Fibroblast of peridontal ligament (primary cell): ENCODE measurements at regions not wholly inside any gene's neighbourhood (a gene's known extent, or its start where the extent isn't known, plus 50 kb on each side); places are given as distances from the start of the nearest gene placed in this dataset.
"Not testable (repeated sequence)": the region's sequence is repeated elsewhere in the genome, so short reads cannot be mapped to it uniquely, and the experiment has no call there.

Experiments used
- DNase-seq: peaks from one replicate; pipeline ENCODE4 v3.0.0-alpha.2; 2010; ENCODE audit errors: extremely low read depth

DNA sequence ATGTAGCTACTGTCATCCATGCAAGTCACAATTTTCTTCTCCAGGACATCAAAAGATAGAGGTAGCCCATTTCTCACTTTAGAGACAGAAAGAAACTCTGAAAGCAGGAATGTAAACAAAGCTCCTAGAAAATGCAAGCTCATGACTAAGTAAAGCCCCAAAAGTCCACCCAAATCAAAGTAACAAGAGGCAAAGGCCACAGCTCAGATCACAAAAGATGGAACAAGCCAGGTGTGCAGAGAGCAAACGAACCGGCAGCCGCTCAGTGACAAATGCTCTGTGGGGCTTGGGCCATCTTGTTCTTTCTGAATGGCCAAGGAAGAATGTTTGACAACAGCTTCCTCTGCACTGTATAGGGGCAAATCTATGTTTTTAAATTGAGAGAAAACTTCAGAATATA lies 201.0 kb downstream of the CYRIA start:
- DNase-seq: no peak

DNA sequence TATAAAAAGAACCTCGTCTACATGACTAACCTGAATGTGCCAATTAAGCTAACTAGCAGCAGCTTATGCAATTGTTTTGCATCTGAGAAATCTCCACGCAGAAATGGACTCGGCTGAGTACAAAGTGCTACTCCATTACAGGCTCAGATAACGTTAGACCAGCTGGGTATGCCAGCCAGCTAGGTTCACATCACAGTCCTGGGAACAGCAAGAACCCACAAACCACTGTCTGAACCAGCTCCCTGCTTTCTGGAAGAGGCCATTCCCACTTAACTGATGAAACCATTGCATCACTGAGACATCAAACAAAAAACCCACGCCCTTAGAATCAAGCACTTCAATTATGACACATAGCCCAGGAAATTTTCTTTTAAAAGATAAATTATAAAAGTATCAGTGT lies 202.7 kb downstream of the CYRIA start:
- DNase-seq: no peak

DNA sequence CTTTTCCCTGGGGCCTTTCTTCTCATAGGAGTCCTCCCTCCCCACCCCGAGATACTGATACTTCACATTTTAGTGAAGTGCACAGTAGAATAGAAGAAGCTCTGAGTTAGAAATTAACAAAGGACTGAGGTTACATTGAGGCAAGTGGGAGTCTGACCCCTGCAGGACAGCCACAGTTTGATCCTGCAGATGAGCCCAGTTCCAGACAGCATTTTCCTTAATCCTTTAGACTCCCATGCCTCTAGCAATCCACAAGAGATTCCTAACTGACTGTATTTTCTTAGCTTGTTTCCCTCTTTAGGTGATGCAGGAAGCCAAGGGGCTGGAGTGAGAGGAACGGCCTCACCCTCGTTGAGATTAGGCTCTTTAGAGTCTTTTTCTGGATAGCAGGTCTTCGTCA lies 204.0 kb downstream of the CYRIA start:
- no peak for DNase-seq

DNA sequence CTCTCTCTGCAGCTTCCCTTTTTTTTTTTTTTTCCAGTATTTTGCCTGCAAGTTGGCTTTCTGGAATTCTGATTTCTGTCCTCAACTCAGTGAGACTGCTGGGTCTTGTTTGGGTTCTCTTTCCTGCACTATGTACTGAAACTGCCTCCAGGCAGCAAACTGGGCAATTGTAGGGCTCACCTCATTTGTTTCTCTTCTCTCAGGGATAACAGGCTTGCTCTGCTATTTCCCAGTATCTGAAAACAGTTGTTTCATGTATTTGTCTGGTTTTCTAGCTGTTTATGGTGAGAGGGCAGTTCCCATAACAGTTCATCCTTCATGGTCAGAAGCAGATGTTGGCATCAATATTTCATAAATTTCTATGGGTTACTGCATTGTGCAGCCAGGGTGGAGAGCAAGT lies 206.0 kb downstream of the CYRIA start:
- no peak for DNase-seq

DNA sequence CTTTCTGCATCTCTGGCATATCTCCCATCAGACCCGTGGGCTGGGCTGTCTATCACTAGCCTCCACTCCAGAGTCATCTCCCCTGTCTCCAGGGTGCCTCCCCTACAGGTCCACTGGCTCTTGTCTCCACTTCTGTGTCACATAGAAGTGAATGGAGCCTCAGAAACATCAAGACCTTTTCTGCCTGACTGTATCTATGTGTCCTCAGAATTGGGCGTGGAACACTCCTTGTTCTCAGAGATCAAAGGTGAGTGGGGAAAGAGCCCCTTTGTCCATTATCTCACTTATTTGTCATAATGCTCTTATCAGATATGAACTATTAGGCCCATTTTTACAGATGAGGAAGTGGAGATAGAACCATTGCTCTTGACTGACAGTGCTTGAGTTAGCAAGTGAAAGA lies 211.0 kb downstream of the CYRIA start:
- no peak for DNase-seq

DNA sequence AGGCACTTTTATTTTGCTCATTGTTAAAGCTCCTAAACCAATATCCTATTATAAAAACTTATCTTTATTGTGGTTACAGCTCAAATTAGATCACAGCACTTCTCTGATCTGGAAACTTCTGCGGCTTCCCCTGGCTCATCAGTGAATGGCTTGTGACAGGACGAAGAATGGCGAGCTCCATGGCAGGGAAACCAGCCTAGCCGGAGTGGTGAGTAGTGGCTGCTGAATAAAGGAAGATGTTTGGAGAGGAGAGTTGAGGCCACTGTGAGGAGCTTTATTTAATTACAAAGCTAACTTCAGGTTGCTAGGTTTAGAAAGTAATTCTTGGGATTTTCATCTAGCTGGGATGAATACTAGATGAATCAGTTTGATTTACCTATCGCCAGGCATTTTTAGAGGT lies 213.5 kb downstream of the CYRIA start:
- DNase-seq: no peak

DNA sequence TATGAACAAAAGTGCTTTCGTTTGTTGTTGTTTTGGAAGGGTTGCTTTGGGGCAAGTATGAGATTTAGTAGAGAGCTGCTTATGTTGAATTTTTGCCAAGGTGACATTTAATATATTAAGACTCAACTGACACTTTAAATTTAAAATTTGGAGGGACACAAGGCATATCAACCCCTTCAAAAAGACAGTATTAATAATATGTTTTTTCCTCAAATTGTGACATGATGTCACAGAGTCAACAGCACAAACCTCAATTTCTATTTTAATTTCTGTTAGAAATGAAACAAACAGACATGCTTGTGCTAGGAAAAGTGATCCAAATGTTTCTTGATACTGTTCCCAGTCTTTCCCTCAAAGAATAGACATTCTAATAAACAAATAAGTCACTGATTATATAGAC lies 218.9 kb downstream of the CYRIA start:
- DNase-seq: no peak

DNA sequence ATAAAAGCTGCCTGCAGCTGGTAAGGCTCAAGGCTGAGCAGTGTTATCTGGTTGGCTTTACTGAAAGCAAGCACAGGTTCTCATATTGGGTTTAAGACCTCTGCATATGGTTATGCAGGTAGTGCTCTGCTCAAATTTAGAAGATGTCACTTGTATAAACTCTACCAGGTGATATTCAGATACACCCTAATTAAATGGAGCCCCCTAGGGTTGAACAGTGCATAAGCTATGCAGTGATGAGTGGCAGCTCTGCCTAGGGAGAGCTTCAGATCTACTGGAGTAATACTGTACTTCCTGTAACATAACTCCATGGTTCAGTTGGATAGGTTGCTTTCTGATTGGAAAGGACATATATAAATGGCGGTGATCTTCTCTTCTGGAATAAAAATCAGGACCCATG lies 222.7 kb downstream of the CYRIA start:
- DNase-seq: no peak

DNA sequence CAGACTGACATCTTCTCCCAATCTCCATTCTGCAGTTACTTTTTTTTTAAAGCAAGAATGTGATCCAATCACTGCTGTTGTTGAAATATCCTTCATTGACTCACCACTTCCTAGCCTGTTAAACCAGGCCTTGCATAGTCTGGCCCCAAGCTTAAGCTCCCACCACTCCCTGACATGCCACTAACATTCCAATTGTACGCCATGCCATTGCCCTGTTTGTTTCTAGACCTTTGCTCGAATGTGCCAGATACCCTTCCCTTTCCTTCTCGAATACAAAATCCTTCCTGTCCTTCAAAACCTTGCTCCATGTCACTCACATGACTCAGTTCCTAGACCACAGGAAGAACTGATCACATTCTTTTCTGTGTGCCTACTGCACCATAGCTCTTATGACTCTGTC lies 224.2 kb downstream of the CYRIA start:
- no peak for DNase-seq

DNA sequence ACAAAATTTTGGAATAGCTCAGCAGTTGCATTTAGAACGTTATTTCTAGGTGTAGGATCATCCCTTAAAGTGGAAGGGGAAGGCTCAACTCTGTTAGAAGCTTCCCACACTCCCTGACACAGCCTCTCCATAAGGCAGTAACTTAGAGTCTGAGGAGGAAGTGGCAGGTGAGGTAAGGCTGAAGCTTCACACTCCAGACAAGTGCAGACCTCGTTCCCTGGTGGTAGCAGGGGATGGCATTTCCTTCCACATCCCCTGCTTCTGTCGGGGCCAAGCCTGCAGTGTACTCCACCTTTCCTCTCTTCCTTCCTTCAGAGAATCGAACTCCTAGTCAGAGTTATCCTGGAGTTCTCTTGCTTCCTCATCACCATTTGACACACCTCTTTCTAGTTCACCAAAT lies 224.7 kb downstream of the CYRIA start:
- DNase-seq: no peak

DNA sequence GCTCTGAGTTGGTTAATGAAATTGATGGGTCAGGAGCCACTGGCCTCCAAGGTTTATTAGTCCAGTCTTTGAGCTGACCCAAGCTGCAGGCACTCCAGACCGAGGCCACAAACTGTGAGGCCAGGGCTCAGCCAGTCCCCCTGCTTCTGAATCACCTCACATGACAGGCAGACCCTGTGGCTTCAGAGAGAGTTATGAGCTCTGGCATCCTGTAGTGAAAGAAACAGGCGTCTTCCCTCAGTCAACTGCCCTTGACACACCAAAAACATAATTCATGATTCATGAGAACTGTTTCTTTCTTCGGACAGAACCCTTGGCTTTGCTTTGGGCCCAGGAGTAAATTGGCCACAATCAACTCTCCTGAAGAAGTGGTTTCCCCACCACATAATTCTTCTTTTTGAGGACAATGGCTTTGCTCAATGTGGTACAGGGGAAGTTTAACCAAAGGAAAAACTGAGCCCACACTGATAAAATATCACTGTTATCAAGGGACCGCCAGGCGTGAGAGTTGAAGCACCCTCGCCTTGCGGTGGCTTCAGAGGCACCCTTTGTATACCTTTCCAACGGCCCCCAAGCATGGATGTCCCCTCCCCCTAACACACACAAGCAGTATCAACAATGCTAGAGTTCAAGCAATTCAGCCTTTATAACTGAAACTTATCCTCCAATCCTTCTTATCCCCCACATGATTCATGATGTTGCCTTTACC lies 226.9 kb downstream of the CYRIA start:
- no peak for DNase-seq

DNA sequence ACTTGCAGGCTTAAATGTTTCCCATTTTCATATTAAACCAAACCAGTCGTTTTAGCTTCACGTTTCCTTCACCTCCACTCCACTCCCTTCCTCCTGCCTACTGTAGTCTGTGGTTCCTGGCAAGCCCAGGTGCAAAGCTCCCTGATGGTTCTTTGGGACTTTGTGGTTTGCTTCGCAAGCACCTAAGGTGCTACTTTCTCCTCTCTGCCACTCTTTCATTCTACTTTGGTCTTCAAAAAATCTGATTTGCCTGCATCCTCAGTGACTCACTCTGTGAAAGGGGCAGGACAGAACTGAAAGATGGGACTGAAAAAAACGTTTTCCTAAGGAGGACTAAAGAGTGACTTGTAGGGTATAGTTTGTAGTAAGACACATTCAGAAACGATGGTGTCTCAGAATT lies 228.4 kb downstream of the CYRIA start:
- DNase-seq: no peak

DNA sequence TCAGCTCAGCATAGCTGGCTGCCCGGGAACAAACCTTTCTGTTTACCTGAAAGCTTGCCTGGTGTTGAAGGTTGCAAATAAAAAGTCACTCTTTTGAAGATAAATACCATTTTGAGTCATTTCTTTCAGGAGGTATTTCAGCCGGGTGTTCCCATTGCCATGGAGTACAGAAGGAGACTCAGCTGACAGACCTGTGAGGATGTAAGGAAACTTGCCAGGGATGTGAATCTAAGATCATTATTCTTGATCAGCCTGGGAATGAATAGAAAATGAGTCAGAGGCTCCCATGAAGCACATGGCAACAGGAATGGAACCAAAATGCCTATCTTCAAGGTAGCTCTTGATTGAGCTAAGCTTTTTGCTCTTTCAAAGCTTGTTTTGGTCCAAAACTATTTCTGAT lies 231.2 kb downstream of the CYRIA start:
- no peak for DNase-seq

DNA sequence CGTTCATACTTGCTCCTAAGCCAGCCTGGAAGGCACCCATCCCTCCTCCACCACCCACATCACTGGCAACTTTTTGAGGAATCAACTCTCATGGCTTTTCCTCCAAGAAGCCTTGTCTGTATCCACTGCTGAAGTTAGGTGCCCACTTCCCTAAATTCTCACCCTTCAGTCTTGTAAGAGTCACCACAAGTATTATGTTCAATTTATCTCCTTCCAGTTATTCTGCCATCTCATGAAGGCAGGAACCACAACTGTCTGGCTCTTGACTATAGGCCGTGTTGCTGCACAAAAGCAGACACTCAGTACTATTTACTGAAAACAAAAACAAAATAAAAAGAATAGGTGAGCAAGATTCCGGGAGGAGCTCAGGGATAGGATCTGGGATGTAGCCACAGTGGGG lies 234.8 kb downstream of the CYRIA start:
- DNase-seq: no peak

DNA sequence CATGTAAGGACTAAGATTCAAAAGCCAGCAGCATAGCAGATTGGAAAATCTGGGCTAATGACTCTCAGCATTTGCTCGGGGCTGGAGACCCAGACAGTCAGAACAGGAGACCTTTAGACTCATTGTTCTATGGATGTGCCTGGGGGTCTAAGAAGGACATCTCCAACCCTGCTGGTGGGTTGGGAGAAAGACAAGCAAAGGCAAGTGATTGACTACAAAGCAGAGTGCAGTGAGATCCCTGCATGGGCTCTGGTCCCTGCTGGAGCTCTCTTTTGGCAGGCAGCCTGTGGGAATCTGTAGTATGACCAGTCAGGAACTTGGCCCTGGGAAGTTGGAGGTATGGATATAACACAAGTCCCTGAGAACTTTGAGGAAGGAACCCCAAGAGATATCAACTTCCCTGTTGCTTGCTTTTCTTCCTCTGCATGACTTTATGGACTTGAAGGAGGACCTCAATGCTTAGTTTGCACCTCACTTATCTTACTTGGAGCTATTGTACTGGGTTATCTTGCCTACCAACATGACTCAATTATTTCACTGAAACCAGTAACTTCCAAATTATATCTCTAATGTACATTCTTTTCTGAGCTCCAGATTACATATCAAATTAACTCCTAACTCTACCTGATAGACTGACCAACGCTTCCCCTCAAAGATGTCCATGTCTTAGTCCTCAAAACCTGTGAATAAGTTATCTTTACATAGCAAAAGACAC lies 236.0 kb downstream of the CYRIA start:
- no peak for DNase-seq

DNA sequence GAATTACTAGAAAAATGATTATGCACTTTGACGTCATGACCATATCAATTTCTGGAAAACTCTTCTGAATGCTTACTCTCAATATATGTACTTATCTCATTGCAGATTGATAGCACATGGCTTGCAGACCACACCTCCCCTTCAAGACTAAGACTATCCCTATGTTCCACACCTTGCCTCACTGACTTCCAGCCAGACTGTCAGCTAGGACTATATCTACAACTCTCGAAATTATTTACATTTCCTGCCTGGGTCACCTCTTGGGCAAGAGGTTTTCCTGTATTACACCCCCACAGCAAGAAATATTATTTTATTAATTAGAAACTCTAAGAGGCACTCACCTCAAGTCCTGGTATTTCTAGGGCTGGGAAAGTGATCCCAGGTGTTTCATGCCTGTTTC lies 236.6 kb downstream of the CYRIA start:
- no peak for DNase-seq

DNA sequence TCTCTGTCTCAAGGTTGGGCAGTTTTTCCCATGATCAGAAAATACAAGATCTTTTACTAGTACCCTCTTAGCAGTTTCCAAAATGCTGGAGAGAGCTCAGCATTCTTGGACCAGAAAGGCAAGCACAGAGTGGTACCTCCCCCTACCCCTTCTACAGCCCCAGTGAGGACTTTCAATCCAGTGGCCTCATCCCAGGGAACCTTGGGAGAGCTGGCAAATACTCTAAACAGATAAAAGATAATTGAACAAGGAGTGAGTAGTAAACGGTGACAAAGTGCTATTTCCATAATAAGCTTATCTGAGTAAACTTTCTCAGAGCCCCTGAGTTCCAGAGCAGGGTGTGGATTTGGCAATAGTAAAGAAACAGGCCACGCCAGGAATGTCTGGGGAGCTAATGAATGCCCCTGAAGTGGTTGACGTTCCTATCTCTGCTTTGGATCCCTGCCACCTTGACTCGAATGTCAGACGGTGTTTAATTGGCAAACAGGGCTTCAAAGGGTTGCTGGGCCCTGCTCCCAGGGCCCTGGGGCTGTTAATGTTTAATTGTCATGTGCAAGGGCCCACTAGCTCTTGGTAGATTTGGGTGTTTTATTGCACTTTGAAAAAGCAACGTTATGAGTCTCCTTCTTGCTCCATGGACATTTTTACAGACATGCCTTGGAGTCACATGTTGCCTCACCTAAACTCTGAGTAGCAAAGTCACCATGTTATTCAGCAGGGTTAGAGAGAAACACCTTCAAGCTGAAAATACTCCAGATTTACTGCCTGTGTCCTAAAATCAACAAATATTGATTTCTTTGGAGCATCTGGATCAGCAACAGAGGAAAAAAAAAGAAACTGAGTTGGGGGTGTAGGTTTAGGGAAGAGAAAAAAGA lies 239.9 kb downstream of the CYRIA start:
- no peak for DNase-seq

DNA sequence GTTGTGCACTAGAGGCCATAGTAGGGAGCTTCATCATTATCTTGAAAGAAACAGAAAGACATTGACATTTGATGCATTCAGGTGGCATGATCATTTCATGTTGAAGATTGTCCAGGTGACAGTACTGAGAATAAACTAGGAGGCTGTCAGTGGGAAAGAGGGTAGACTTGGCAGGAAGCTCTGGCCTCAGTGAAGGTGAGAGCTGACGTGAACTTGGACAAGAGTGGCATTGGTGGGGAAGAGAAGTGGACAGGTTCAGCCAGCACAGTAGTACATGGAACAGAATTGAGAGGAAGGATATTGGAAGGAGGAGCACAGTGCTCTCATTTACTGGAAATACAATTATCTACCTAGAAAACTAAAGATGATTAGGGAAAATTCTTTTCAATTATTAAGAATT lies 245.2 kb downstream of the CYRIA start:
- no peak for DNase-seq

DNA sequence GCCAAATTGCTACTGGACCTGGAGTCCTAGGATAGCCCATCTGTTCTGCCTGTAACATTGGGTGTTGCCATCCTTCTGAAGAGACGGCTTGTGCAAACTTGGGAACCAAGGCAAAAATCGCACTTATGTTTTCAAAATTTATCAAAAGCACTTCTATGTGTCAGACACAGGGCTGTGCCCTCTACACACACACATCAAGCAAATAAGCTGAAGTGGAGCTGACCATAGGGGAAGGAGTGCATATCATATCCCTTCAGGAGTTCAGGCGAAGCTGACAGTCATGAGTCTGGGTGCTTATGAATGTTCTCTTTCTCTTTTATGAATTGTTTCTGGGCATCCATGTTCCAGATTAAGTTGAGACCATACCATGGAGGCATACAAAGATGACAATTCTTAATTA lies 247.9 kb downstream of the CYRIA start:
- DNase-seq: no peak

DNA sequence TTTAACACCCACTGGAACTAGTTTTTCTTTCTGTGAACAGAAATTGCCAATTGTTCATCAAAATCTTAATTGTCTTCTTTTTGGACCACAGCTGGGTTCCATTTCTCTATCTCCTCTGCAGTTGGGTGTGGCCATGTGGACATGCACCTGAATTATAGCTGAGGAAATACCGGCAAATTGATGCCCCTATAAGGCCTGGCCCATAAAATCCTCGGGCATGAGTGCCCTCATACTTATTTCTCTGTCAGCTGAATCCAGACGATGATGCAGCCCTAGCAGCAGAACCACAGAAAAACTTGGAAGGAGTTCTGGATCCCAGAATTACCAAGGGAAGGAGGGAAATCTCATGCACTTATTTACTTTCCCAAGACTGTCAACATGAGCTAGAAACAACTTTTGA lies 249.0 kb downstream of the CYRIA start:
- DNase-seq: no peak

DNA sequence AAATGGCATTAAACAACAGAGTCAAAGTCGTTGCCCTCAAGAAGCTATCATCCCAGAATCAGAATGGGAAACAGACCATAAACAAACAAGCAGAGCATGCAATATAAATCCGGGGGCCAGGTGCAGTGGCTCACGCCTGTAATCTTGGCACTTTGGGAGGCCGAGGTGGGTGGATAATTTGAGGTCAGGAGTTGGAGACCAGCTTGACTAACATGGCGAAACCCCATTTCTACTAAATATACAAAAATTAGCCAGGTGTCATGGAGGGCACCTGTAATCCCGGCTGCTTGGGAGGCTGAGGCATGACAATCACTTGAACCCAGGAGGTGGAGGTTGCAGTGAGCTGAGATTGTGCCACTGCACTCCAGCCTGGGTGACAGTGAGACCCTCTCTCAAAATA lies 249.8 kb downstream of the CYRIA start:
- not testable (repeated sequence) for DNase-seq

DNA sequence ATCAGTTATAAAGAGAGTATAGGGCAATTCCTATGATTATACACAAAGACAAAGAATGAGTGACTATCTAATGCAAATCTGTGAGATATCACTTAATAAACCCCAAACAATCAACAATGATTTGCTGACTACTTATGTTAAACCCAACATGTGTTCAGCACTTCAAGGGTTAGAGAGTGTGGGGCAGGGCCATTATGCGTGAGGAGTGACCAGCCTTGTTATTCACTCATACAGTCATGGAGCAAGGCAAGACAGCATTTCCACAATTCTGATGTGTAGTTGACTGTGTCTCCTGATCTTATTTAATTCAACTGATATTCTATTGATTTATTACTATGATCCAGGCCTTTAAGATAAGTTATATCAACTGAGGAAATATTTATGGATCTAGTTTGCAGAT lies 251.7 kb downstream of the CYRIA start:
- no peak for DNase-seq

DNA sequence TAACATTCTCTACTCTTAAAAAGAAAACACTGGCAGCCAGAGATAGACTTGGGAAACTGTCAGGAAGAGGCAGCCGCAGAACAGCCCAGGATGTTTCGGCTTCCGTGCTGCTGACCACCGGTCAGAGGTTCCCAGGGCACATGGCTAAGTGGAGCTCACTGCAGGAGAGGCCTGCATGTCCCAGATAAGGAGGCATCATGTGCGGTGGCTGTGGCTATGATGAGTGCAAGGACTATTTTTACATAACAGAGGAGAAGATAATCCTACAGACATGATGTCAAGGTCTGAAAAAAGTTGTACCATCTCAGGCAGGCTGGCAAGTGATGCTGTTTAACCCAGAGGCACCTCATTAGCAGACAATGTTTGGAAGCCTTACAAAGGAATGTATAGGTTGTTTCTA lies 252.3 kb downstream of the CYRIA start:
- DNase-seq: no peak
